Superior temporal gyrus (tissue), 1 donor: ENCODE measurements at regions not wholly inside any gene's neighbourhood (a gene's known extent, or its start where the extent isn't known, plus 50 kb on each side); places are given as distances from the start of the nearest gene placed in this dataset.
A peak's percentile ranks its signal among the peaks of the same experiment; 100 is the strongest.
"Not testable (repeated sequence)": the region's sequence is repeated elsewhere in the genome, so short reads cannot be mapped to it uniquely, and the experiment has no call there.

Experiments
- DNase-seq: peaks from one replicate; pipeline ENCODE4 v3.0.0-alpha.2; 2016; ENCODE audit errors: extremely low spot score

DNA sequence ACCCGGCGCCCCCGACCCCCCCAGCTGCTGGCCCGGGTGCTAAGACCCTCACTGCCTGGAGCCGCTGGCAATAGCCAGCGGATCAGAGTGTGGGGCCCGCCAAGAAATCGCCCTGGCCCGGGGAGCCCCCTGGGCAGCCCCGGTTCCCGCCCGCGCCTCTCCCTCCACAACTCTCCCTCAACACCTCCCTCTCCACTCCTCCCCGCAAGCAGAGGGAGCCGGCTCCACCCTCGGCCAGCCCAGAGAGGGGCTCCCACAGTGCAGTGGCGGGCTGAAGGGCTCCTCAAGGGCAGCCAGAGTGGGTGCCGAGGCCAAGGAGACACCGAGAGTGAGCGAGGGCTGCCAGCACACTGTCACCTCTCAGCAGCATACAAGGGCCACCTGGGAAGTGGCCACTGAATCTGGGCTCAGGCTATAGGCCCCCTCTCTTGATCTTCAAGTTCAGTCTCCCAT, 385.5 kb downstream of the SEC14L1 start:
- no peak for DNase-seq

DNA sequence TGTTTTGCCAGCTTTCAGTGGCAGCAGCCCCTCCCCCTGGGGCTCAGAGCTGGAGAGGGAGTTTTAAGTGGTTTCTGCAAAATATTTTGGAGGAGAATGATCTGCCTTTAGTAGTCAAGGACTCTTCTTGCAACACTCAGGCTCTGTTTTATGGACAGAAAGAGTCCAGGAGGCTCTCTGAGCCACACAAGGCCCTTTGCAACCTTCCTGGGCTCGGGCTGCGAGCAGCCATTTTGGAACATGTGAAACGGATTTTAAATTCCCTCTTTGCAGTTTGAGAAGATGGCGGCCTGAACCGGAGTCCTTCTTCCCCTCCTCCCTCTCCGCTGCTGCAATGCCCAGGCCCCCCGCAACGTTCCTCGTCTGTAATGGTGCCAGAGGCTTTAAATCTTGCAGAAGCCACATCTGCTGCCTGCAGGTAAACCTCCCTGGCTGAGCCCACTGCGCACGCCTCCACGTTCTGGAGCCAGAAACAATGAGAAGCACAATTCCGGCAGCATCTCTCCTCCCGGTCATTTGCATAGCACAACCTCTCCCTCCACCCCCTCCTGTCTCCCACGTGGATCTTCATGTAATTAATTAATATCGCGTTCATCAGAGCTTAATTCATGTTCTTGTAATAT, 386.1 kb downstream of the SEC14L1 start:
- DNase-seq: peak; percentile 40

DNA sequence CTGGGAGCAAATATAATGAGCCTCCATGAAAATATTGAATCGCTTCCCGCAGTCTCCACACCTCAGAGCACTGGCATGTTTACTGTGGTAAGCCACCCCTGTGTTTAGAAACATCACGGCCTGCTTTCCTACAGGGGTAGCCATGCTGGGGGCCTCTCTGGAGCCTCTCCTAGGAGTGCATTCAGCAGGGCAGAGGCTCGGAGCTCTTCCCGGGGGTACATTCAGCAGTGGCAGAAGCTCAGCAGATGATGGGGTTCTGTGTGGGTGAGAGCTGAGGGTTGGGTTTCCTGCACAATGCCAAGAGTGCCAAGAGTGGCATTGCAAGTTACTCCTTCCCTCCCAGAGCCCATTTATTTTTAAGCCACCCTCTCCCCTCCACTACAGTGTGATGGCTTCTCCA, 386.6 kb downstream of the SEC14L1 start:
- DNase-seq: peak; percentile 26

DNA sequence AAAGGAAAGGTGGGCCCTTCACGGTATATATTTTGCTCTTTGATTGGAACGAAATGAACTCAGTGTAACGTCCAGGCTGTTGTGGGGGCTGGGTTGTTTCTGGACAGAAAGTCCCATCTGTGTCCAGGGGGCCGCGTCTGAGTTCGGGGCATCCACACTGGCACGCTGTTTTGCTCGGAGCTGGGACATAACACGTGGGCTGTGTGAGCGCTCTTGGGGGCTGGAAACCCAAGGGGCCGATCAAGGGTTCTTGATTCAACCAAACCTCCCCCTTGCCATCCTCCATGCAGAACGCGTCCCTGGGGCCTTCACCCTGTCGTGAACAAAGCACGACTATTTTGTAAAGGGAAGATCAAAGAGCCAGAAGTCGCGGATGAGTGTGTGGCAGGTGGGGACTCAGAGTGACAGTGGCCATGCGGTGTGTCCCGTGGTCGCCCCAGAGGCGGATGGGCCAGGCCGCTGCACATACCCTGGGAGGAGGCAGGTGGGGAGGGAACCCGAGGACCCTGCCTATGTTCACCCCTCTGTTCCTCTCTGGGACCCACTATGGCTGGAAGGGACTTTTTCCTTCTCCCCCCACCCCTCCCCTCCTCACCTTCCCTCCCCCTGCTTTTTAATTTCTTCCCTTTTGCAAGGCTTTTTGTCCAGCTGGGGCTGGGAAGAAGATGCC, 387.2 kb downstream of the SEC14L1 start:
- no peak for DNase-seq

DNA sequence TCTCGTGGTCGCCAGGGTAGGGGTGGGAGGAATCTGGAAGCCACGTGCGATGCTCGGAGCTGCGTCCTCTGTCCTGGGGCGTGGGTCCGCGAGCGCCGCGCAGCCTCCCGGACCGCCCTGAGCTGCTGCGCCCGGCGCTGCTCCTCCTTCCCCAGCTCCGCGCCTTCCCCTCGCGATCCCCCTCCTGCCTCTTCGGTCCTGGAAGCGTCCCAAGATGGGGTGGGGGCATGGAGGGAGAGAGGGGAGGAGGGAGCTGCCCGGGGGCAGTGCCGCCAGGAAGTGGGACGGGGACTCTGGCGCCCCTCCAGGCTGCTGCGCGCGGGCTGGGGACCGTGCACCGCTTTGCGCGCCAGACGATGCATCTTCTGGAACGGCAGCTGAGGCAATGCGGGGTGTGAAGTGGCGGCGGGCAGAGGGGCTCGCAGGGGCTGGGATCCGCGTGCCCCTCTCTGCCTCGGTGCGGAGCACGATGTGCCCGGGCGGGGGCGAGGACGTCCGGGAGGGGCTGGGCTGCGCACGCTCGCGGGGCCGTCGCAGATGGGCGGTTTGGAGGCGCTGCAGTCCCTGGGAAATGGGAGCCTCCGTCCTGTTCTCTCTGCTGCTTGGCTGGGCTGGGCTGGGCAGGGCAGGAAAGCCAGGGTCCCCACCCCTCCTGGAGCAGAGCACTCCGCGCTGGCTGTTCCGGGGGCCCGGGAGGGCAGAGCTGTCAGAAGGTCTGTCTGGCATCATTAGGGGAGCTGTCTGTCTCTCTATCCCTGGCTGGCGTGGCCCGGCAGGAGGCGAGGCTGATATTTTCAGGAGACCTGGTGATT, 388.0 kb downstream of the SEC14L1 start:
- DNase-seq: no peak

DNA sequence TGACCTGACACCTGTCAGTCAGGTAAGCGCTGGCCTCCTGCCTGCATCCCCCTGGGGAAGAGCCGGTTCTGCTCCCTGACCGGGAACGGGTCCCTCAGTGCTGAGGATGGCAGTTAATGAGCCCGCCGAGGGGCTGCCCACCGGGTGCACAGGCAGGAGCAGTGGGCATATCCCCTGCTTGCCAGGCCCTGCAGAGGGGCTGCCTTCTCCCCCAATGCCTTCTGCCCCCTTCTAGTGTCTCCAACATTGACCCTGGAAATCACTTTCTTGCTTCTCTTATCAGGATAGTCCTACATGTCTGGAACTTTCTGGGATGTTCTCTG, 388.5 kb downstream of the SEC14L1 start:
- DNase-seq: no peak

DNA sequence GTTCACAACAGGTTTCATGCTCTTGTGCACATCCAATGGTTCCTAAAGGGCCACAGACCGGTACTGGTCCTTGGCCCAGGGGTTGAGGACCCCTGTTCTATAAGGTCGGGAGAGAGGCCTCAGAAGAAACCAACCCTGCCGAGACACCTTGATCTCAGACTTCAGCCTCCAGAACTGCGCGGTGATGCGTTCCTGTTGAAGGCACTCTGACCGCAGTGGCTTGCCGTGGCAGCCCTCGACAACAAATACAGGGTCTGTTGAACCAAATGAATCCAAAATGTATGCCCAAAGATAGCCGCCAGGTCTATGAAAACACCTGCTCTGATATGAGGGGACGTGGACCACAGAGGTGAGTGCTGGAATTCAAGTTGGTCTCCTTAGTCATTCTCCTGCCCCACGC, 389.8 kb downstream of the SEC14L1 start:
- DNase-seq: no peak

DNA sequence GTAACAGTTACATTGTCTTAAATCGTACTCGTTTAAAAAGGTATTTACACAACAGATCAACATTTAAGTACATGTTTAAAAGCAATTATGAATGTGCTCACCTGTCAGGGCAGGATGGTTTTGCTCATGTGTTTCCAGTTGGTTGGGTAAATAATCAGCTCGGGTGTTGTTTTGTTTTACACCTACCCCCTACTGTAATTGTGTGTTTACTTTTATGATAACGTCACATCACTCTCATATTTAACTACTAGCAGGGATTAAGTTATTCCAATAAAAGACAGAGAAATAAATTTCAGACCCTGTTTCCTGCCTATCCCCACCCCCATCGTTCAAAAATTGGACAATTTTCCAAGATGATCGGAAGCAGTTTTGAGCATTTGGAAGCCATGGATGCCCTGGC, 390.2 kb downstream of the SEC14L1 start:
- no peak for DNase-seq

DNA sequence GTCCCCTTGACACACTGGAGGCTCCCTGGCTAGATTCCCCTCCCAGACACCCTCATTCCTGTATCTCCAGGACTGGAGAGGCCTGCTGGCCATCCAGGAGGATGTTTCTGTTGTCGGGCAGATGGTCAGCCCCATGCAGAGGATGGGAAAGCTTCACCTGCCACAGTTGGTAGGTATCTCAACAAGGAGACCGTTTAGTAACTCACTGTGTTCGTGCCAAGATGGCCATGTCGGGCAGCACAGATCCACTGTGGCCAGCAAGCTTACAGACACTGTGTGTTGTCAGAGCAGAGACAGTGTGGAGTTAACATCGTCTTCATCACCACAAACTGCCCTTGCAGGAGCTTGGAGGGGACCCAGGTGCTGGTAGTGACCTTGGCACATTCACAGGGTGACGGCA, 390.9 kb downstream of the SEC14L1 start:
- DNase-seq: no peak

DNA sequence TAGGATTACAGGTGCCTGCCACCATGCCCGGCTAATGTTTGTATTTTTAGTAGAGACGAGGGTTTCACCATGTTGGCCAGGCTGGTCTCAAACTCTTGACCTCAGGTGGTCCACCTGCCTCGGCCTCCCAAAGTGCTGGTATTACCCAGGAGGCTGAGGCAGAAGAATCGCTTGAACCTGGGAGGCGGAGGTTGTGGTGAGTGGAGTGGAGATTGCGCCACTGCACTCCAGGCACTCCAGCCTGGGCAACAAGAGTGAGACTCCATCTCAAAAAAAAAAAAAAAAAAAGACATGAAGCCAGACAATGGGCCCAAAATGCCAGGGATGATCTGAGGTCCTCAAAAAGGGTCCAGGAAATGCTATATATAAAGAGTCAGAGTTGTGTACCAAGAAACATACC, 392.9 kb downstream of the SEC14L1 start:
- not testable (repeated sequence) for DNase-seq

DNA sequence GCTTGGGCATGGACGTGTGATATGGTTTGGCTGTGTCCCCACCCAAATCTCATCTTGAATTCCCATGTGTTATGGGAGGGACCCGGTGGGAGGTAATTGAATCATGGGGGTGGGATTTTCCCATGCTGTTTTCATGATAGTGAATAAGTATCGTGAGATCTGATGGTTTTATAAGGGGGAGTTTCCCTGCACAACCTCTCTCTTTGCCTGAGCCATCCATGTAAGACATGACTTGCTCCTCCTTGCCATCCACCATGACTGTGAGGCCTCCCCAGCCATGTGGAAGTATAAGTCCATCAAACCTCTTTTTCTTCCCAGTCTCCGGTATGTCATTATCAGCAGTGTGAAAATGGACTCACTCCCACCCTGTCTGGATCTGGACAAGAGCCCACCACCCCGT, 393.4 kb downstream of the SEC14L1 start:
- DNase-seq: no peak

DNA sequence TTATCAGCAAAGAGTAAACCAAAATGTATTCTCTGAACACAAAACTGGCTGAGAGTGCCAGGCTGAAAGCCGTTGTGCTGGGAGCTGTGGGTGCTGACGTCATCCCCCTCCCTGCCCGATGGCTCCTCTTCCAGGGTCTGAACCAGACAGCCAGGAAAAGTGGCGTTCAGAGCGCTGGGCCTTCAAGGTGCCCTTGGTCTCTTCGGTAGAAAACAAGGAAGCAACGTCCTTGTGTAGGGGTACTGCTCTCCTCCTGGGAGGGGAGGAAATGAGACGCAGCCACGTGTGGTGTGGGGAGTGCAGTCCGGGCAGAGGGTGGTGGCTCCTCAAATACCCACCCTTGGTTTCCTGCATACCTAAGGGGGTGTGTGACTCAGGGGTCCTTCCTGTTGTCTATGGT, 394.7 kb downstream of the SEC14L1 start:
- no peak for DNase-seq

DNA sequence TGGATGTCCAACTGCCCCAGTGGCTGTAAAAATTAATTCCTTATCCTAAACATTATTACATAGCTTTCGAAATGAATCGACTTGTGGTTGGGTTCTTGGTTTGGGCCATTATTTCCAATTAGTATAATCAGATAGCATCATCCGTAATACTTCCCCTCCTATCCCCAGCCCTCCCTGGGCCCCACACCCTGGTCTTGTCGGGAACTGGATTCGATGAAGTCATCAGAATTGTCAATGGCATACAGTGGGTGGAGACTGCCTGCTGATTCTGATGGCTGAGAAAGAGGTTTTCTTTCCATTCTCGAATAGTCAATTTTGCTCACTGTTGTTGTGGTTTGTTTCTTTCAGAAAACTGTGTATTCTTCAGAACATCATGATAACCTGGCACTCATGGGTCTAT, 395.1 kb downstream of the SEC14L1 start:
- no peak for DNase-seq

DNA sequence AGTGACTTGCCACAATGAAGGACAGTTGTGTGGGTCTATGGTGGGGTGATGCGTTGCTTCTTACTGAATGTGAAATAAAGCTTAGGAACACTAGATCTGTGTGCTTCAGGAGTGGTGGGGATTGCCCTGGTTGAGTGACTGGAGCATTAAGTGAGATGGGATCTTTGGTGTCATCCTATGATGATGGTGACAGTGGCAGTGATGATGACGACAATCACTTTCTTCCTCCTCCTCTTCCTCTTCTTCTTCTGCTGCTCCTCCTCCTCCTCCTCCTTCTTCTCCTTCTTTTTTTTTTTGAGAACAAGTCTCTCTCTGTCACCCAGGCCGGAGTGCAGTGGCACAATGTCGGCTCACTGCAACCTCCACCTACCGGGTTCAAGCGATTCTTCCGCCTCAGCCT, 396.8 kb downstream of the SEC14L1 start:
- no peak for DNase-seq

DNA sequence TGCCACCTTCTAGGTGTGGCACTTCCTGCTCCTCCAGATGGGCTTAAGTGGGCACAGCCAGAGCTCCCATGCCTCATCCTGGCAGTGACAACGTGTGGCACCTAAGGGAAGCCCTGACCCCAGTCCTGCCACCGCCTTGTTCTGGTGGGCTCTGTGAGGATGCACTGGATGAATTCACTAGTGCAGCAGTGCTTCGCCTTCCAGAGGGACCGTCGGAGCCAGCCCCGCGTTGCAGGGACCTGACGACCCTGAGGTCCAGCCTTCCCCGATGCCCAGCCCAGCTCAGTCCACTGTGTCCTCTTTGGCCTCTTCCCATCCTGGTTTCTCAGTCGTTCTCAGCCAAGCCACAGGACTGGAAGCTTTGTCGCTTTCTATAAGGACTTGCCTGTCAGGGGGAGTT, 399.8 kb downstream of the SEC14L1 start:
- no peak for DNase-seq

DNA sequence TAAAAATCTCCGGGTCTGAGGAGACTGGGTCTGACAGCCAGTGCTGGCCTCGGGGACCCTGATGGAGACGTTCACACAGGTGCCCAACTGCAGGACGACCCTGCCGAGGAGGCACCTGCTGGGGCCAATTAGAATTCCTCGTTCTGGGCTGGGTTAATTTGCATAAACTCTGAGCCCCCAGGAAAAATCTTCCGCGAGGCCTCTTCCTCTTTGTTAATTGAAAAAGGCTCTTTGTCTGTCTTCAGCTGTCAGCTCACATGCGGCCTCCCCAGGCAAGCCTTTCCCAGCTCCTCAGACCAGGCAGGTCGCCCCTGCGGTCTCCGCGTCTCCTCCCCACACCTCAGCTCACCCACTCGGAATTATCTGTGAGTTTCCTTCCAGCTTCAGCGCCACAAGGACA, 400.2 kb downstream of the SEC14L1 start:
- DNase-seq: no peak

DNA sequence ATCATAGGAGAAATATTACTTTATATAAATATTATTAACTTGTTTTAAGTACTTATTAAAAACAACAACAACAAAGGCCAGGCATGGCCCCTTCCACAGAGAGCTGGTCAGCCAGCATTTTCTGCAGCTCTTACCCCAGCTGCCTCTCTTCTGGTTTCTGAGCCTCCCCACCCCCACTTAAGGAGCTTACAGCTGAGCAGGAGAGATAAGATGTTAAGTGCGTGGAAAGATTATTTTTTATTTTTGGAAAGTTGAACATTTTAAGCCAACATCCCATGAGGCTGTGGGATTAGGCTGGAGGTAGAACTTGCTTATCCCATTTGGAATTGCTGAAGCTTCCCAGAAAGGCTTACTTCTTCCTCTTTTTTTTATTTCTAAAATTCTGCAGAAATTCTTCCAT, 401.2 kb downstream of the SEC14L1 start:
- no peak for DNase-seq

DNA sequence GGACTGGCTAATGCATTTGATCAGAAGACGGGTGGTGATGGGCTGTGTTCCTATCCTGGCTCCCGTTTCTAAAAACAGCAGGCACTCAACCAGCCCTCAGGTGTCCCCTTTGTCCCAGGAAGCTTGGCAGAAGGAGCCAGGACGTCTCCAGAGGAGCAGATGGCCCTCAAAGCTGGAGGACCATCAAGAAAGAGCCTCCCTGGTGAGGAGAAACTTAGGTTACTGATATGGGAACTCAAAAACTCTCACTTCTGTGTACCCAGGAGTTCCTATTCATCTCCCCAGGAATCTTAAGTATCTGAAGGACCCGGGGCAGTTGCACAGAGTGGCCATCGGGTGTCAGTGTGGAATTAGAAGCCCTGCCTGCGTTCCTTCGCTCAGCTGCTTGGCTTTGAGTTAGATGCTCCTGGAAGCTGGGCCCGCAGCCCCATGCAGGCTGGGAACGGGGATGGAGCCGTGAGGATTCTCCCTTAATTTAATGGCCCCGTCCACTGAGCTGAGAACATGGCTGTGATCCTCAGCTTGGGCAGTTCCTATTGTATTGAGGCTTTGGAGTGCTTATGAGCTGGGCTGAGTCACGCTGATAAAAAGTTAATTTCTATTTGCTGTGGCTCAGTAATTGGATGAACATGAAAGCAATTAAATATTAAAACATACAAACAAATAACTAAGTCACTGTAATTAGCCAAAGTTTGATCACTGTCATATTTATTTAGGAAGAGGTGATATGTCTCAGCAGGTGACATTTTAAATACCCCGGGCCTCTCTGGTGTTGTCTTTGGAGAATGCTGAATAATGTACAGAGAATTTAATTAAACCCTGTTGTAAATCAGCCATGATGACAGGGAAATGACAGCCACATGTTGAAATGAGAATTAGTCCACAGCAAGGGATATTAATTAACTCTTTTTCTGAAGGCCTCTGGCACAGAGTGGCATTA, 402.1 kb downstream of the SEC14L1 start:
- peak; percentile 95 for DNase-seq

DNA sequence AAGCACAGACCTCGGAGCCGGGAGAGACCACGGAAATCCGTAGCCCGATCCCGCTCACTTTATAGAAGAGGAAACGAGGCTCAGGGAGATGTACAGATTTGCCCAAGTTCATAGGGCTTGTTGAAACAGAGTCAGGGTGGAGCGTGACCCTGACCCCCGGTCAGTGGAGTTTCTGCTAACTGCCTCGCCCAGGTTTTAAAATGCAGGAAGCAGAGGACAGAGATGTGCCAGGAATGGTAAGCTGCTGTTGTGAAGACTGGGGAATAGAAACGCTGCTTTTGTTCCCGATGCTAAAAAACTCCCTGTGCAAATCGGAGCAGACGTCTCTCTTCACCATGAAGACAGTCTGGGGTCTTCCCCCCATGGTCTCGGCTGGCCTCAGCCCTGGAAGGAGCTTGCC, 403.0 kb downstream of the SEC14L1 start:
- no peak for DNase-seq

DNA sequence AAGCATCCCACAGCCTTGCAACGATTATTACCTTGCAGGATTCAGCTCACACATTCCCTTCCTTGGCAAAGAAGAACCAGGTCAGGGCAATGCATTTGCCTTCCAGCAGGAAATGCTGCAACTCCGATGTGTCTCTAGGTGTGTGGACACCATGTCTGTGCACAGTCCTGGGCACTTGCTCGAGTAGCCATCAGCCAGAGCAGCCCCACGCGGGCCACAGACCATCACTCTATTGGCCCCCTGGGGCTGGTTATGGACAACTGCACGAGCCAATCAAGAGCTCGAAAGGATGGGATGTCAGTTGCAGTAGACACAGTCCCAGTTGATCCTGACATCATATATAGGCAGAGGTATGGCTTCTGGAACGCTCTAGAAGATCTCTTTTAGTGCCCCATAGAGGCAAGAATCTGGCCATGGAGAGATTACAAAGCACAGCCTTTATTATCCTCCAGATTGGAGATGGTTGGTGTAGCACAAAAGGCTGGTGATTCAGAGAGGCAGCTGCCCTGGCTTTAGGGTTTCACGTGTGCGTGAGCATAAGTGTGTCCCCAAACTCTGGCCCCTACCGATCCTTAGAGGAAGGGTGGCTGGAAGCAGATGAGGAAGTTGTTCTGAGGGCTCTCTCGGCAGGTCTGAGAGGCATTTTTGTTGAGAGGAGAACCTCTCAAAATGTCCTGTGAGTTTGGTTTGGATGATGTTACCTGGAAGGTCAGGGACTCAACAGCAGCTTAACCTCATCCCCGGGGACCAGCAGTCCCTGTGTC, 403.8 kb downstream of the SEC14L1 start:
- DNase-seq: no peak

DNA sequence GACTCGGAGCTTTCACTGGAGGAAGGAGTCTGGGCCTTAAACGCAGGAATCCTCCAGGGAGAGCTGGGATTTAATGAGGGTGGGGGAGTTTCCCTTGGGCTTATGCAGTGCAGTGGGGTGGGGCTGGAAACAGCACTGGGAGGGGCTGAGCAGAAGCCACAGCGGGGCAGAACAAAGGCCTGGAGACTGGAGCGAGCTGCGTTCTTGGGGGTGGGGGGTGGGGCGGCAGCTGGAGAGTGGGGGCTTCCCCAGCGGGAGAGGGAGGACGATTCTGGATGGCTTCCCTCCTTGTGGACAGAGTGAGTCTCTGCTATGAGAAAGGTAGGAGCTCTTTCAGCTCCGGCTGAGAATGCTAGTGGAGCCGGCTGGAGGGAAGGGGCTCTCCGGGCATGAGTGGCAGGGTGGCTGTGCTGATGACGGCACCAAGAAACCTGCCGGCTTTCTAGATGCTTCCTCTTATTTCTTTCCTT, 406.0 kb downstream of the SEC14L1 start:
- DNase-seq: no peak
